OCI-LY7 (cell line): ENCODE measurements at regions not wholly inside any gene's neighbourhood (a gene's known extent, or its start where the extent isn't known, plus 50 kb on each side); places are given as distances from the start of the nearest gene placed in this dataset.

ENCODE experiments used
- EZH2phosphoT487 ChIP-seq: fragments of 200-600 bp; sonication (generic); IDR thresholded peaks from 2 replicates; pipeline ENCODE4 v1.6.1; 2018; ENCODE audit warnings: low read depth, borderline replicate concordance, mild to moderate bottlenecking, mixed run types, antibody characterized with exemption, low read length, moderate library complexity, mixed read lengths
- TF ChIP-seq, protein P1 (sequence below): fragments of 200-600 bp; sonication (generic); conservative IDR thresholded peaks from 2 replicates; pipeline ENCODE4 v1.5.1; 2014; ENCODE audit warnings: mild to moderate bottlenecking, antibody characterized with exemption, low read length, moderate library complexity, mixed read lengths

GRCh38 chr2:220463876-220464275 is 836.4 kb downstream of the SLC4A3 start:
- TF ChIP-seq, protein P1, sequence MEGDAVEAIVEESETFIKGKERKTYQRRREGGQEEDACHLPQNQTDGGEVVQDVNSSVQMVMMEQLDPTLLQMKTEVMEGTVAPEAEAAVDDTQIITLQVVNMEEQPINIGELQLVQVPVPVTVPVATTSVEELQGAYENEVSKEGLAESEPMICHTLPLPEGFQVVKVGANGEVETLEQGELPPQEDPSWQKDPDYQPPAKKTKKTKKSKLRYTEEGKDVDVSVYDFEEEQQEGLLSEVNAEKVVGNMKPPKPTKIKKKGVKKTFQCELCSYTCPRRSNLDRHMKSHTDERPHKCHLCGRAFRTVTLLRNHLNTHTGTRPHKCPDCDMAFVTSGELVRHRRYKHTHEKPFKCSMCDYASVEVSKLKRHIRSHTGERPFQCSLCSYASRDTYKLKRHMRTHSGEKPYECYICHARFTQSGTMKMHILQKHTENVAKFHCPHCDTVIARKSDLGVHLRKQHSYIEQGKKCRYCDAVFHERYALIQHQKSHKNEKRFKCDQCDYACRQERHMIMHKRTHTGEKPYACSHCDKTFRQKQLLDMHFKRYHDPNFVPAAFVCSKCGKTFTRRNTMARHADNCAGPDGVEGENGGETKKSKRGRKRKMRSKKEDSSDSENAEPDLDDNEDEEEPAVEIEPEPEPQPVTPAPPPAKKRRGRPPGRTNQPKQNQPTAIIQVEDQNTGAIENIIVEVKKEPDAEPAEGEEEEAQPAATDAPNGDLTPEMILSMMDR, result no peak
- no peak for TF ChIP-seq EZH2phosphoT487
